HepG2 (cell line): ENCODE measurements at regions not wholly inside any gene's neighbourhood (a gene's known extent, or its start where the extent isn't known, plus 50 kb on each side); places are given as distances from the start of the nearest gene placed in this dataset.

Experiments used
- ATAC-seq: fragments of 200-7000 bp; cut with Tn5 transposase; 3 replicates; pipeline ENCODE4 v1.9.1; 2020; ENCODE audit warnings: mild to moderate bottlenecking, moderate library complexity
- BruUV-seq: library from RNA; stranded (reverse); fragments of 400-500 nt; replicated peaks from 2 replicates; lab custom pipeline; 2021; lab: Mats Ljungman, UMichigan
- CTCF ChIA-PET: fragments of 300-600 bp; formaldehyde crosslinking; extraction: SDS; loops from one replicate; lab custom pipeline; 2021; ENCODE audit warnings: low total read pairs, inconsistent platforms, low intra/inter-chr PET ratio; lab: Yijun Ruan, JAX
- POLR2A ChIA-PET: fragments of 350-600 bp; sonication (Branson Sonifier 250); formaldehyde crosslinking; loops from one replicate; lab custom pipeline; 2020; ENCODE audit warnings: antibody characterized with exemption, inconsistent platforms; lab: Yijun Ruan, JAX
- DNase-seq: peaks from one replicate; pipeline ENCODE4 v3.0.0-alpha.2; 2015; ENCODE audit warnings: low spot score
- FAIRE-seq: peaks from 3 replicates; lab custom pipeline; 2011; peaks lifted over from hg19 to GRCh38; lab: Jason Lieb, UNC
- H2AFZ ChIP-seq: one replicate; pipeline ENCODE4 v1.6.1; 2011; ENCODE audit warnings: low read length, inconsistent platforms
- H3K27ac ChIP-seq: fragments of 300-600 bp; 3 replicates; pipeline ENCODE4 v1.8.0; 2011; ENCODE audit warnings: mixed run types, mild to moderate bottlenecking, mixed read lengths, low read length, inconsistent platforms; ENCODE audit not compliant: insufficient read depth; ENCODE audit errors: extremely low read length
- H3K27me3 ChIP-seq, 2 experiments: fragments of 200-600 bp in 1 of 2; 2 replicates in 1 of 2; 3 replicates in 1 of 2; pipeline versions ENCODE4 v1.6.0 to v1.8.0; 2011; ENCODE audit warnings: low read length in 2 of 2, mild to moderate bottlenecking in 2 of 2, moderate library complexity in 2 of 2, inconsistent platforms in 1 of 2; ENCODE audit not compliant: insufficient read depth in 2 of 2, control insufficient read depth in 1 of 2
- H3K36me3 ChIP-seq, 2 experiments: fragments of 200-600 bp in 1 of 2; replicated peaks in 1 of 2; 2 replicates in 1 of 2; 3 replicates in 1 of 2; pipeline versions ENCODE4 v1.5.1 to v1.8.0; 2011; ENCODE audit warnings: low read length in 2 of 2, inconsistent platforms in 1 of 2; ENCODE audit not compliant: insufficient read depth in 2 of 2, control insufficient read depth in 1 of 2
- H3K4me1 ChIP-seq: 2 replicates; pipeline ENCODE4 v1.5.1; 2012; ENCODE audit warnings: low read length, inconsistent platforms; ENCODE audit not compliant: insufficient read depth
- H3K4me2 ChIP-seq: 2 replicates; pipeline ENCODE4 v1.6.0; 2011; ENCODE audit warnings: low read depth, low read length, inconsistent platforms
- H3K4me3 ChIP-seq, 3 experiments: fragments of 200-600 bp in 1 of 3; sonication (generic), shearing (Covaris generic) in 1 of 3; replicated peaks in 1 of 3; 2 replicates each; pipeline ENCODE4 v1.5.1; 2011 to 2016; ENCODE audit warnings: low read length in 3 of 3, inconsistent platforms in 2 of 3, low read depth in 2 of 3, mild to moderate bottlenecking in 2 of 3, control low read depth in 1 of 3, mixed read lengths in 1 of 3; ENCODE audit not compliant: insufficient read depth in 1 of 3
- H3K79me2 ChIP-seq: one replicate; pipeline ENCODE4 v1.6.1; 2011; ENCODE audit warnings: low read length, inconsistent platforms; ENCODE audit not compliant: insufficient read depth
- H3K9ac ChIP-seq: 2 replicates; pipeline ENCODE4 v1.6.0; 2011; ENCODE audit warnings: mild to moderate bottlenecking, low read depth, low read length, inconsistent platforms; ENCODE audit not compliant: insufficient read depth
- H3K9me3 ChIP-seq: 2 replicates; pipeline ENCODE4 v1.5.1; 2012; ENCODE audit warnings: mild to moderate bottlenecking, low read length
- H4K20me1 ChIP-seq: 2 replicates; pipeline ENCODE4 v1.6.0; 2011; ENCODE audit warnings: inconsistent platforms, mild to moderate bottlenecking, low read length, moderate library complexity; ENCODE audit not compliant: insufficient read depth
- CAMTA2 ChIP-seq: sonication (generic); formaldehyde crosslinking; IDR thresholded peaks from 2 replicates; pipeline ENCODE4 v1.4.0; 2020; ENCODE audit warnings: mild to moderate bottlenecking, missing genetic modification reagents, borderline replicate concordance
- CEBPB ChIP-seq: IDR thresholded peaks from 2 replicates; pipeline ENCODE4 v1.6.1; 2011; ENCODE audit warnings: low read depth, low read length, improper control_type of control experiment, borderline replicate concordance
- DMAP1 ChIP-seq: IDR thresholded peaks from 2 replicates; pipeline ENCODE4 v1.6.1; 2016
- ETV6 ChIP-seq: sonication (generic); formaldehyde crosslinking; conservative IDR thresholded peaks from 2 replicates; pipeline ENCODE4 v1.4.0; 2020; ENCODE audit warnings: missing genetic modification reagents
- FOXA1 ChIP-seq, 2 experiments: fragments of 450-650 bp in 1 of 2; sonication (generic) in 1 of 2; formaldehyde crosslinking in 1 of 2; IDR thresholded peaks; 2 replicates each; pipeline versions ENCODE4 v1.4.0 to v1.6.1; 2016 to 2020; ENCODE audit warnings: missing genetic modification reagents in 1 of 2
- FOXK1 ChIP-seq: sonication (generic); formaldehyde crosslinking; IDR thresholded peaks from 2 replicates; pipeline ENCODE4 v1.4.0; 2020; ENCODE audit warnings: low read depth, missing genetic modification reagents, borderline replicate concordance
- MAFK ChIP-seq, 2 experiments: IDR thresholded peaks in 1 of 2; conservative IDR thresholded peaks in 1 of 2; 2 replicates each; pipeline ENCODE4 v1.6.1; 2011; ENCODE audit warnings: improper control_type of control experiment in 2 of 2, low read length in 2 of 2
- MTF1 ChIP-seq: sonication (generic); formaldehyde crosslinking; IDR thresholded peaks from 2 replicates; pipeline ENCODE4 v1.5.0; 2020; ENCODE audit warnings: missing genetic modification reagents
- NRL ChIP-seq: sonication (generic); formaldehyde crosslinking; IDR thresholded peaks from 2 replicates; pipeline ENCODE4 v1.5.0; 2020; ENCODE audit warnings: missing genetic modification reagents, mild to moderate bottlenecking, moderate library complexity, borderline replicate concordance
- RARG ChIP-seq: sonication (generic); formaldehyde crosslinking; IDR thresholded peaks from 2 replicates; pipeline ENCODE4 v1.4.0; 2020; ENCODE audit warnings: low read depth, mild to moderate bottlenecking, missing genetic modification reagents
- TEAD3 ChIP-seq: optimal IDR thresholded peaks from 2 replicates; pipeline ENCODE3; 2016; ENCODE audit warnings: borderline replicate concordance
- ZFYVE20 ChIP-seq: sonication (generic); formaldehyde crosslinking; IDR thresholded peaks from 2 replicates; pipeline ENCODE4 v1.8.0; 2023; ENCODE audit warnings: low read depth, mild to moderate bottlenecking, moderate library complexity, missing genetic modification reagents, borderline replicate concordance
- ZKSCAN8 ChIP-seq: IDR thresholded peaks from 2 replicates; pipeline ENCODE4 v1.6.1; 2016; ENCODE audit warnings: borderline replicate concordance, missing genetic modification reagents, missing compliant biosample characterization
- ZNF205 ChIP-seq: IDR thresholded peaks from 2 replicates; pipeline ENCODE4 v1.6.1; 2018; ENCODE audit warnings: missing biosample characterization, missing genetic modification reagents
- ZNF235 ChIP-seq: sonication (generic); formaldehyde crosslinking; IDR thresholded peaks from 2 replicates; pipeline ENCODE4 v1.8.1; 2023; ENCODE audit warnings: mild to moderate bottlenecking, missing genetic modification reagents, borderline replicate concordance
- ZNF576 ChIP-seq: sonication (generic); formaldehyde crosslinking; IDR thresholded peaks from 2 replicates; pipeline ENCODE4 v1.4.0; 2020; ENCODE audit warnings: mild to moderate bottlenecking, missing genetic modification reagents
- WGBS: methylation state at CpG from one replicate; pipeline ENCODE4 v1.1.6; 2017; ENCODE audit warnings: low lambda C conversion rate; 5-methylcytosine and 5-hydroxymethylcytosine counted together
- in situ Hi-C: cut with HindIII; loops from 2 replicates; pipeline ENCODE4 v1.10.0; 2017; ENCODE audit warnings: low pct_unique_long_range_greater_than_20kb; ENCODE audit not compliant: extremely low pct_ligation_motif_present
- intact Hi-C: fragments of 100-400 bp; cut with micrococcal nuclease; formaldehyde crosslinking; loops from one replicate; pipeline ENCODE4 v1.10.0; 2022; ENCODE audit not compliant: unreplicated experiment
- TF ChIP-seq, protein P1 (sequence below): sonication (generic); formaldehyde crosslinking; IDR thresholded peaks from 2 replicates; pipeline ENCODE4 v1.4.0; 2020; ENCODE audit warnings: missing genetic modification reagents, borderline replicate concordance
- TF ChIP-seq, protein P2 (sequence below): sonication (generic); formaldehyde crosslinking; IDR thresholded peaks from 2 replicates; pipeline ENCODE4 v1.4.0; 2020; ENCODE audit warnings: low read depth, mild to moderate bottlenecking, missing genetic modification reagents

- Histone ChIP-seq H4K20me1 (no peaks in the 10 kb centered on the region), H3K27ac (no peak overlapping the region), H3K4me2 (no peak overlapping the region), H3K9ac (no peak overlapping the region), H3K27me3 (no peaks in the 10 kb centered on the region), H3K9me3 (no peaks in the 10 kb centered on the region), H3K4me3 (no peak overlapping the region), H3K79me2 (no peaks in the 10 kb centered on the region), H3K4me1 (no peaks in the 10 kb centered on the region), H2AFZ (no peak overlapping the region), H3K36me3 (no peaks in the 10 kb centered on the region)
- FAIRE-seq, result no peak
- TF ChIP-seq FOXA1 (IDR thresholded peaks at IDR 0.05) (no peak), FOXA1 (CRISPR knock-in tag; IDR thresholded peaks at IDR 0.05) (no peak), CEBPB (peak; percentile 43; the same call in 1 of the 2 replicates), FOXK1 (no peak), MTF1 (CRISPR knock-in tag) (no peak)
- 9% methylated on average over 2 of the region's 2 CpGs for WGBS
- CTCF ChIA-PET, result no interaction called here
- BruUV-seq, result no TSS peak
- in situ Hi-C loops, result no loop called here
- POLR2A ChIA-PET, result no interaction called here
- DNase-seq, result no peak
- ATAC-seq, result no peak
- intact Hi-C loops, result no loop called here
Observed at GRCh38 chr13:88978607-88979006, 1307.4 kb downstream of the SLITRK5 start.

DNA sequence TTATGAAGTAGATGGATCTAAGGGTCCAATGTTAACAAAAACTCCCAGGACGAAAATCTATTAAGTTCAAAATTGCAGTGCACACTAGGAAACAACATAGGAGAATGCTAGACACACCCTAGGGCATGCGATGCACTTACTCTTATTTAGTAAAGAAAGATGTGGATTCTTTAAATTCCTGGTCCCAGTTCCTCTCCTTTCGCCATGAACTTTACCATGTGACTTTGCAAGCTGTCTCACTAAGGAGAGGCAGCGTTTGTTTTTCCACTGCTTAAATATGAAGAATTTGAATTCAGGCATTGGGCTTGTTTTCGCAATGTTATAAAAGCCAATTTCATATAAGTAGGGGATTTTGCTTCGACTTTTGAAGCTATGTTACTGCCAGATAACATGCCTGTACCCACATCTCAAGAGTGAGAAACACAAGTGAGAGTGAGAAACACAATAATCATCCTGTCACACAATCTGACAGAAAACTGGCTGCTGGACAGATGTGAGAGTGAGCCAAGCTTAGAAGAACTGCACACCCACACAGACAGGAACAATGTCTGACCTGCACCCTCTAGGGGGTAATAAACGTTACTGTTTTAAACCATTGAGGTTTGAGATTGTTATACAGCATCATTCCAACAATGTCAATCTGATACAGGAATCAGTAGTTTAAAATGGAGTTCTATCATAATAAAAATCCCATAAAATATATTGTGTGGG, 1308.4 kb downstream of the SLITRK5 start:
- Histone ChIP-seq H2AFZ (no peak overlapping the region), H4K20me1 (no peaks in the 10 kb centered on the region), H3K27ac (no peak overlapping the region), H3K4me1 (no peaks in the 10 kb centered on the region), H3K27me3 (no peaks in the 10 kb centered on the region), H3K9me3 (no peaks in the 10 kb centered on the region), H3K4me2 (no peak overlapping the region), H3K36me3 (no peaks in the 10 kb centered on the region), H3K9ac (no peak overlapping the region), H3K4me3 (no peak overlapping the region), H3K79me2 (no peaks in the 10 kb centered on the region)
- ATAC-seq (no peak), FAIRE-seq (no peak), DNase-seq (no peak)
- no TSS peak for BruUV-seq
- intact Hi-C loops, result no loop called here
- POLR2A ChIA-PET, result no interaction called here
- CTCF ChIA-PET, result no interaction called here
- WGBS, result 14% methylated on average over 7 of the region's 7 CpGs
- in situ Hi-C loops, result no loop called here
- TF ChIP-seq CAMTA2 (CRISPR knock-in tag), result no peak
- no peak for TF ChIP-seq ZKSCAN8 (CRISPR knock-in tag)
- no peak for TF ChIP-seq MAFK (conservative IDR thresholded peaks at IDR 0.05 in 1 of 2, IDR thresholded peaks at IDR 0.05 in 1 of 2; ENCODE audit: low read length in 2 of 2)
- TF ChIP-seq DMAP1, result no peak
- TF ChIP-seq ZNF235 (CRISPR knock-in tag), result no peak
- TF ChIP-seq, protein P1, sequence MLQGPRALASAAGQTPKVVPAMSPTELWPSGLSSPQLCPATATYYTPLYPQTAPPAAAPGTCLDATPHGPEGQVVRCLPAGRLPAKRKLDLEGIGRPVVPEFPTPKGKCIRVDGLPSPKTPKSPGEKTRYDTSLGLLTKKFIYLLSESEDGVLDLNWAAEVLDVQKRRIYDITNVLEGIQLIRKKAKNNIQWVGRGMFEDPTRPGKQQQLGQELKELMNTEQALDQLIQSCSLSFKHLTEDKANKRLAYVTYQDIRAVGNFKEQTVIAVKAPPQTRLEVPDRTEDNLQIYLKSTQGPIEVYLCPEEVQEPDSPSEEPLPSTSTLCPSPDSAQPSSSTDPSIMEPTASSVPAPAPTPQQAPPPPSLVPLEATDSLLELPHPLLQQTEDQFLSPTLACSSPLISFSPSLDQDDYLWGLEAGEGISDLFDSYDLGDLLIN (CRISPR knock-in tag), result no peak
- TF ChIP-seq RARG, result no peak
- TF ChIP-seq NRL (CRISPR knock-in tag), result no peak
- no peak for TF ChIP-seq ETV6 (CRISPR knock-in tag)
- no peak for TF ChIP-seq ZNF576 (CRISPR knock-in tag)
- no peak for TF ChIP-seq TEAD3 (CRISPR knock-in tag)
- TF ChIP-seq, protein P2, sequence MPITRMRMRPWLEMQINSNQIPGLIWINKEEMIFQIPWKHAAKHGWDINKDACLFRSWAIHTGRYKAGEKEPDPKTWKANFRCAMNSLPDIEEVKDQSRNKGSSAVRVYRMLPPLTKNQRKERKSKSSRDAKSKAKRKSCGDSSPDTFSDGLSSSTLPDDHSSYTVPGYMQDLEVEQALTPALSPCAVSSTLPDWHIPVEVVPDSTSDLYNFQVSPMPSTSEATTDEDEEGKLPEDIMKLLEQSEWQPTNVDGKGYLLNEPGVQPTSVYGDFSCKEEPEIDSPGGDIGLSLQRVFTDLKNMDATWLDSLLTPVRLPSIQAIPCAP (CRISPR knock-in tag), result no peak
- TF ChIP-seq ZFYVE20, result no peak
- TF ChIP-seq ZNF205 (CRISPR knock-in tag), result no peak
